HUDEP-2 (cell line): ENCODE measurements at regions not wholly inside any gene's neighbourhood (a gene's known extent, or its start where the extent isn't known, plus 50 kb on each side); places are given as distances from the start of the nearest gene placed in this dataset.
"Not testable (repeated sequence)": the region's sequence is repeated elsewhere in the genome, so short reads cannot be mapped to it uniquely, and the experiment has no call there.

Experiments
- DNase-seq, 76 experiments: peaks; one replicate each; lab custom pipeline; 2025; ENCODE audit not compliant: unreplicated experiment in 76 of 76; lab: John Stamatoyannopoulos, UW

GRCh38 chr18:40133253-40133652 lies 1821.8 kb upstream of the PIK3C3 start:
- DNase-seq = no peak

DNA sequence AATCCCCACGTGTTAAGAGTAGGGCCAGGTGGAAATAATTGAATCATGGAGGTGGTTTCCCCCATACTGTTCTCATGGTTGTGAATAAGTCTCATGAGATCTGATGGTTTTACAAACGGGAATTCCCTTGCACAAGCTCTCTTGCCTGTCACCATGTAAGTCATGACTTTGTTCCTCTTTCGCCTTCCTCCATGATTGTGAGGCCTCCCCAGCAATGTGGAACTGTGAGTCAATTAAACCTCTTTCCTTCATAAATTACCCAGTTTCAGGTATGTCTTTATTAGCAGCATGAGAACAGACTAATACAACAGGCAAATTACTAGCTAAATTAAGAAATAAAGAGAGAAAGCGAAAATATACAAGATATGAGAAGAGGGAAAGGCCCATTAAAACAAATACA lies 1822.6 kb upstream of the PIK3C3 start:
- not testable (repeated sequence) for DNase-seq

- DNase-seq = no peak
Observed at GRCh38 chr18:40124107-40124506, 1830.9 kb upstream of the PIK3C3 start.

DNA sequence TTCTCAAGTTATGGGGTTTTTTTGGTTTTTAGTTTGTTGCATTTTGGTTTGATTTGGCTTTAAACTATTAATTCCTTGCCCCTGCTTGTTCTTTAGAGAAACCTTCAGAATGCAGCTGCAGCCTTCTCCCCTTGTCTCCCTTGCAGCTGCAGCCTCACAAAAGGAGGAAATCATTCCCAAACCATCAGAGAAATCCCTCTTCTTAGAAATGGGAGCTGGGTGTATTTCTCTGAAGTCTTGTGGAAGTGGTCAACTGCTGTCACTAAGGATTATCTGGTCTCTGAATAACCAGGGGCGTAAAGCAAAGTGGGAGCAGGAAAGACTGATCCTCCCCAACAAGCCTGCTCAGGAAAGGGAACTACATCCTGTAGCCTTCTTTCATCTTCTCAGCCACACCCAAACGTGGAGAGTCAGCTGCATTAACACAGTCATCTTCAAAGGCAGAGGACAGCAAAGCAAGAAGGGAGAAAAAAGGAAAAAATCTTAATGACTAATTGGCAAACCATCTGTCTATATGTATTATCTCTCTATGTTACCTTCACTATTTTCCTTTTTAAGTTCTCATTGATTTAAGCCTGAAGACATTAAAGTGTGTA lies 1834.1 kb upstream of the PIK3C3 start:
- DNase-seq = no peak

DNA sequence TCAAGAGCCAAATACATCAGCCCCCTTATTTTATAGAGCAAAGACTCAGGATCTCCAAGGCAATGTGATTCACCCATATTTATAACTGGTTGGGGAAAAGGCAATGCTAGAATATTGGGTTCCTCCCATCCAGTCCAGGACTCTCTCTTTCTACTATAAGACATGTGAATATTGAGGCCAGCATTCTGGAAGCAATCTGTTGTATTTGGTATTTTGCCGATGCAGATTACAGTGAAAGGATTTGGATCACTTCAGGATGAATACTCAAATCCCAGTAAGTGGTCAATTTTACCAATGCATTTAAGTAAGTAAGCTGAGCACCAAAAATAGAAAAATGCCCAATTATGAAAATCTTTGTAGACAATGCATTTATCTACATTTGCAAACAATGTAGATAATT lies 1834.7 kb upstream of the PIK3C3 start:
- DNase-seq = no peak

- DNase-seq = not testable (repeated sequence)
Observed at GRCh38 chr18:40119581-40119980, 1835.5 kb upstream of the PIK3C3 start.

DNA sequence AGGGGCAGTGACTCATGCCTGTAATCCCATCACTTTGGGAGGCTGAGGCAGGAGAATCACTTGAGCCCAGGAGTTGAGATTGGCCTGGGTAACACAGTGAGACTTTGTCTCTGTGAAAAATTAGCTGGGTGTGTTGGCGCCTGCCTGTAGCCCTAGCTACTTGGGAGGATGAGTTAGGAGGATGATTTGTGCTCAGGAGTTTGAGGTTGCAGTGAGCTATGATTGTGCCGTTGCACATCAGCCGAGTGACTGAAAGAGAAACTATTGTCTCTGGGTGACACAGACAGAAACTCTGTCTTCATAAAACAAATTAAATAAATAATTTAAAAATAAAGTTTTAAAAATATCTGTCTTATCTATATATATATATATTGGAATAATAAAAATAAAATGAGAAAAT lies 1844.6 kb upstream of the PIK3C3 start:
- no peak for DNase-seq

DNA sequence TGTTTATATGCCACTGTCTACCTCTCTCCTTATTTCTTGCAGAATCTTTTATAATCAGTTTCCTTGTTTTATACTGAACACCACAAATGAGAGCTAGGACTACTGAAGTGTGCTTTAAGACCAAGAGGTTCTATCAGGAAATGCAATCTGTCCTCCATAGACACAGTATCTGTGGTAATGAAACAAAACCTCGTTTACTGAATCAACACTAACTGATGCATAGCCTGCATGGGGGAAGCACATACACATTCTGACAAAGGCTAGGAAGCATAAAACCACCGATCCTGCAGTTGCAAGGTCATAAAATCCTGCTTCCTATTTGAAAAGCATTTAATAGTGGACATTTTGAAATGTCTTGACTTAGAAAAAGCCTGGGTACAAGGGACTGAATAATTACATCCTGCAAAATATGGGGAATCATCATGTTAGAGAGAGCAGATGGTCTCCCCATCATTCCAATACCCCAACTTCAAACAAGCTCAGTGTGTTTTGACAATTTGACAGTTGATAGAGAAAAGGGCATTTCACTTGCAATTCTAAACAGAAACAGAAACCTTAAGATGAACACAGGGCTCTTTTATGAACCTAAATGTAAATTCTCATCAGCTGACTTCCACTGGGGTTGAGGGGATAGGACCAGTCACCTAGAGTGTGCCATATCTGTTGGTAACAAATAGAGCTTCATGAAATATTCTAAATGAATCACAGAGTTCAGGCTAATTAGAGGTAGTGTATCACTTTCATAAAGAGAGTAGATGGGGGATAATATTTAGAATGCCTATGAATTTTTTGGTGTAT lies 1845.6 kb upstream of the PIK3C3 start:
- no peak for DNase-seq

DNA sequence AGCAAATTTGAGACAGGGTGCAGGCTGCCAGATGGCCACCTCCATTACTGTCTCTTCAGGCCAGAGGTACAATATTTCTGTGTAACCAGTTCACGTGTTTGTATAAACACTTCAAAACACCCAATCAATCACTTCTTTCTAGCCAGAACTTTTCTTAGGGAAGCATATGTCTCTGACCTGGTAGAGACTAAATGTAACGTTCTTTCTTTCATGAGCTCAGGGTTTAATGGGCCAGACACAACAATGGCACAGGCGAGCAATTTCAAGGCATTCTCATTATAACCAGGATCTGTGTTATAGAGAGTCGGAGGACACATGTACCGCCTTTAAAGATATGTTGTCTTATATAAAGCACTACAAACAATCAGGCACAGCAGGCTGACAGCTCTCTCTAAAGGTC lies 1846.4 kb upstream of the PIK3C3 start:
- no peak for DNase-seq

DNA sequence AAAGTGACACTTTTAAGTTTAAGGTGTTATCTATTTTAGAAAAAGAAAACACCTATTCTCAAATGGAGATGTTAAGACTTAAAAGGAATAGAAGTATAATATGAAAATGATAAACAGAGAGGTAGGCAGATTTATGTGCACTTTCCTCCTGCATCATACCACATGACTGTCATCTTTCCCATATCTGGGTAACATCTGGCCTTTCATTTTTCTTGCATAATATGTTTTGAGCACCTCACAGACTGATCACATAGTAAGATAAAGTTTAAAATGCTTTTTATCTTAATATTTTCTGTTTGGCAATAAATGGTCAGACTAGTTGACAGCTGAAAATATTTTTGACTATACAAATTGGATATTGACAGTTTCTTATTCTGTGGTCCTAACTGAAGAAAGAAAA lies 1852.1 kb upstream of the PIK3C3 start:
- no peak for DNase-seq

DNA sequence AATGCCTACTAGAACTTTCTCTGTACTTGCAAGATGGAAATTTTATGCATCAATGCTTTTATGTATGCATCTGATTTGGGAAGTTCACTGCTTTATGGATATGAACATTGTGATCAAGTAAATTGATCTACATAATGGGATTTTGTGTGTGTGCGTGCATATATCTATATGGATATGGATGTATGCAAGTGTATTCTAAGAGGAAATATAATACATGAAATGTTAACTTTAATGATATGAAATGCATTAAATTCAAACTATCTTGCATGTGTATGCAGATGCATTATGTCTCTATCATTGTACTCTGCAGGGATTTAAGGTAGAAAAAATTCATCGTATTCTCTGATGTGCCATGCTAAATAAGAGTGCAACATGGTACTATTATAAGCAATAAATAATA lies 1855.4 kb upstream of the PIK3C3 start:
- no peak for DNase-seq

DNA sequence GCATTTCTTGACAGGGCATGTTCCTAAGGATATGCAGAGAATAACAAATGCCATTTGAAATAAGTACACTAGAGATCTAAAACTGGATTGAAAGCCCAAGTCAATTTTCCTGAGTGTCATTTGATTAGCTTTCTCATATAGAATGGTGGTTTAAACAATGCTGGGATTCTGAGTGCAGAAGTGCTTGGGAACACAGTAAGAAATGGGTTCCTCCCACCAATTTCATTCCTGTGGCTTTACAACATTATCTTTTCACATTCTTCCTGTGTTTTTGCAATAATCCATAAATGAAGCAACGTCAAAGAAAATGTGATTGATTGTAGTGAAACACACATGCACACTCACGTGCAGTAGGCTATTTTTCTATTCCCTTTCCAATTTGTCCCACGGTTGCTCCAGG lies 1858.4 kb upstream of the PIK3C3 start:
- DNase-seq = no peak

GRCh38 chr18:40094441-40094840 lies 1860.6 kb upstream of the PIK3C3 start:
- DNase-seq = no peak

GRCh38 chr18:40088130-40088529 lies 1866.9 kb upstream of the PIK3C3 start:
- no peak for DNase-seq

DNA sequence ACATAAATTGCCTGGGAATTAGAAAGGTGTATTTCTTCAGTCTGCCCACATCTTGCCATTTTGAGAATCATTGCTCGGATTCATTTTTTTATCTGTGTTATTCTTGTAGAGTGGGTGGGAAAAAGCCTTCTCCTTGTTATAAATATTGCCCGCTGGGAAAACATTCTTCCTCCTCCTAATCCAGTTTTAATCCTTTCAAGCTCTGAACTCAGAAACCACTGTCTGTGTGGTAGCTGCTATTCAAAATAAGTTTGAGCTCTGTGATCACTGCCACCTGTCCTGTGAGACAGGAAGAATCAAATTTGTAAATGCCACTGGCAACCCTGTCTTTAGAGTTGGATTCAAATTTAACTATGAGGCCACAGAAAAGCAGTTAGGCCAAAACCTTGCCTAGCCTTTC lies 1875.2 kb upstream of the PIK3C3 start:
- DNase-seq = no peak

DNA sequence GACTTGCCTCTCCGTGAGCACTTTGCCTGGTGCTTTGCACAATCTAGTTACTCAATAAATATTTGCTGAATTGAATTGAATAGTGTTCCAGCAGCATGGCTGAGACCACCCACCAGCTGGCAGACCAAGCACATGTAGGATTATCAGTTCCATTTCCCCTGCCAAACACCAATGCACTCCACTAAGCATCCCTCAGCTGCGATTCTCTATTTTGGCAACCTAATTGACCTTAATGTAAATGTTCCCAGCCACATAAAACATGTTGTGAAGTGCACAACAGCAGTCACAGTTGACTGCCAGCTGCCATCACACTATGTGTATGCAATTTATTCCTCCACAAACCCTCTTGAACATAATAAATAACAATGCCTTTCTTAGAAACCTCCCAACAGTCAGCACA lies 1879.4 kb upstream of the PIK3C3 start:
- no peak for DNase-seq

GRCh38 chr18:40072761-40073160 lies 1882.3 kb upstream of the PIK3C3 start:
- no peak for DNase-seq

- no peak for DNase-seq
Observed at GRCh38 chr18:40066368-40066767, 1888.7 kb upstream of the PIK3C3 start.

DNA sequence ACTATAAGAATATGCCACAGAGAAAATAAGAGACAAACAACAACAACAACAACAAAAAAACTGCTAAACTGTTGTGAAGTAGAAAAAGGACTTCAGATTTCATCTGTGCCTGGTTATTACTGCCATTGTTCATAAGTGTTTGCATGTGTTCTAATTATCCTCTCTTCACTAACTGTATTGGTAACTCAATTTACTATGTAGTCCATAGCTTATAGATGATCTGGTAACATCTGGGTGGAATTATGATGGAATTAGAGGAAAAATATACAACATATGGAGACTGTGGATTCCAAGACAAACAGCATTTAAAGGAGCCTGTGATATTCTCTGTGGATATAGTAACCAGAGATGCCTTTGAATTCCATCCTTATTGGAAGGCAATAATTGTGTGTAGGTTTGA lies 1891.5 kb upstream of the PIK3C3 start:
- no peak for DNase-seq

GRCh38 chr18:40061086-40061485 lies 1893.9 kb upstream of the PIK3C3 start:
- DNase-seq = no peak

- DNase-seq = no peak
Observed at GRCh38 chr18:40060562-40060961, 1894.5 kb upstream of the PIK3C3 start.

DNA sequence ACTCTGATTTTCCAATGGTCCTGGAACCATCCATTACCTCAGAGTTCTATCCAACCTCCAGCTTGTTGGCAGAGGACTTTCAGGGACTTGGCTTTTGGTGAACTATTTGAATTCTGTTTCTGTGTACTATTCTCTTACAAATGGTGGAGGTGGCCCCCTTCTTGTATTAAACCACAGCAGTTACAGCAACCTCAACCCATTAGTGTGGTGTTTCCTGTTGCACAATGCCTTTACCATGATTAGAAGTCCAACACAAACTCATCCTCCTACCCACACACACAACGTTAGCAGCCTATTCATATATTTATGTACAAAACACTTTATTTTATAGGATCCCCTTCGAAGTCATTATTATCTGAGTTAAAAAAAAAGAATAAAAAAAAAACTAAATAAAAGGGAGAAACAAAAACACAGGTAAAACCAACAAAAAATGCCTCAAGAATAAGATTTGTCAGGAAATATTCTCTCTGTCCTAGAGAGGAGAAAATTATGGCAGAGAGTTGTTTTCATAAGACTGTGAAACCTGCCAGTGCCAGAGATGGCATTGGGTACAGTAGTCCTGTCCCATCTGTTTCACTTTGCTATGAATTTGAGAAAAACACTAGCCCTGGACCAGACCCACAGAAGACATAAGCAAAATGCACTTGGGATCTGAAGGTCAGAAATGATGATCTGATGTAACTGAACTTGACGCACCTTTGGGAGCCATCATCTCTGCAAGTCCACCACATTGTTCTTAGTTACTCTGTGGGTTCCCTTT lies 1896.0 kb upstream of the PIK3C3 start:
- DNase-seq = no peak
